Activated CD4-positive, alpha-beta T cell treated with anti-CD3 and anti-CD28 coated beads, Interleukin-2, Interleukin-4, amounts not matched to agents 100 ng/mL and 50 ng/mL, durations not matched to agents 16 hours and 8 hours (primary cell): ENCODE measurements at regions not wholly inside any gene's neighbourhood (a gene's known extent, or its start where the extent isn't known, plus 50 kb on each side); places are given as distances from the start of the nearest gene placed in this dataset.

Experiments used
- DNase-seq: peaks from one replicate; pipeline ENCODE4 v3.0.0-alpha.2; 2020; ENCODE audit warnings: low spot score

- DNase-seq = no peak
These were observed 426.0 kb upstream of the CDH11 start for GRCh38 chr16:65547772-65548446.

- no peak for DNase-seq
These were observed 424.5 kb upstream of the CDH11 start for GRCh38 chr16:65546353-65546791.

GRCh38 chr16:65545413-65545956, 423.6 kb upstream of the CDH11 start:
- DNase-seq = no peak

GRCh38 chr16:65543781-65544740, 422.2 kb upstream of the CDH11 start:
- no peak for DNase-seq

- DNase-seq = no peak
These were observed 419.8 kb upstream of the CDH11 start for GRCh38 chr16:65541646-65542045.

GRCh38 chr16:65540901-65541300, 419.0 kb upstream of the CDH11 start:
- DNase-seq = no peak

GRCh38 chr16:65538976-65539375, 417.1 kb upstream of the CDH11 start:
- DNase-seq = no peak

GRCh38 chr16:65537336-65537735, 415.5 kb upstream of the CDH11 start:
- DNase-seq = no peak

- no peak for DNase-seq
These were observed 412.3 kb upstream of the CDH11 start for GRCh38 chr16:65534121-65534528.

- no peak for DNase-seq
These were observed 411.0 kb upstream of the CDH11 start for GRCh38 chr16:65532846-65533245.

- no peak for DNase-seq
These were observed 410.4 kb upstream of the CDH11 start for GRCh38 chr16:65532258-65532657.

- DNase-seq = no peak
These were observed 409.6 kb upstream of the CDH11 start for GRCh38 chr16:65531475-65531874.

GRCh38 chr16:65525707-65526106, 403.8 kb upstream of the CDH11 start:
- no peak for DNase-seq

- no peak for DNase-seq
These were observed 403.1 kb upstream of the CDH11 start for GRCh38 chr16:65524997-65525396.

- DNase-seq = no peak
These were observed 402.4 kb upstream of the CDH11 start for GRCh38 chr16:65524231-65524630.

GRCh38 chr16:65523283-65523944, 401.6 kb upstream of the CDH11 start:
- DNase-seq = no peak

- DNase-seq = no peak
These were observed 400.5 kb upstream of the CDH11 start for GRCh38 chr16:65522412-65522811.

- DNase-seq = no peak
These were observed 399.9 kb upstream of the CDH11 start for GRCh38 chr16:65521633-65522328.

GRCh38 chr16:65519402-65519801, 397.5 kb upstream of the CDH11 start:
- no peak for DNase-seq

- no peak for DNase-seq
These were observed 393.3 kb upstream of the CDH11 start for GRCh38 chr16:65515193-65515592.

- no peak for DNase-seq
These were observed 389.0 kb upstream of the CDH11 start for GRCh38 chr16:65510850-65511249.

GRCh38 chr16:65510241-65510640, 388.4 kb upstream of the CDH11 start:
- no peak for DNase-seq
